ENCODE measurements at regions not wholly inside any gene's neighbourhood (a gene's known extent, or its start where the extent isn't known, plus 50 kb on each side); places are given as distances from the start of the nearest gene placed in this dataset.

- TF ChIP-seq CREB5 (CRISPR knock-in tag; IDR thresholded peaks at IDR 0.05; ENCODE audit: low read depth), result no peak
- TF ChIP-seq CSDC2 (CRISPR knock-in tag; IDR thresholded peaks at IDR 0.05), result no peak
- TF ChIP-seq ZNF8 (CRISPR knock-in tag; IDR thresholded peaks at IDR 0.05), result no peak
- TF ChIP-seq ESRRG (CRISPR knock-in tag; IDR thresholded peaks at IDR 0.05), result no peak
- no peak for TF ChIP-seq ZFP30 (CRISPR knock-in tag; IDR thresholded peaks at IDR 0.05)
- no peak for TF ChIP-seq ZFP3 (CRISPR knock-in tag; IDR thresholded peaks at IDR 0.05)
- TF ChIP-seq TCF4 (CRISPR knock-in tag; IDR thresholded peaks at IDR 0.05; ENCODE audit: borderline replicate concordance), result no peak
- no peak for TF ChIP-seq BACH2 (CRISPR knock-in tag; IDR thresholded peaks at IDR 0.05; ENCODE audit: borderline replicate concordance)
- no peak for TF ChIP-seq ZNF565 (CRISPR knock-in tag; conservative IDR thresholded peaks at IDR 0.05; ENCODE audit: low read depth)
- no peak for TF ChIP-seq PATZ1 (CRISPR knock-in tag; IDR thresholded peaks at IDR 0.05; ENCODE audit: borderline replicate concordance)
- TF ChIP-seq TSHZ2 (CRISPR knock-in tag; IDR thresholded peaks at IDR 0.05), result no peak
- TF ChIP-seq, protein P1, sequence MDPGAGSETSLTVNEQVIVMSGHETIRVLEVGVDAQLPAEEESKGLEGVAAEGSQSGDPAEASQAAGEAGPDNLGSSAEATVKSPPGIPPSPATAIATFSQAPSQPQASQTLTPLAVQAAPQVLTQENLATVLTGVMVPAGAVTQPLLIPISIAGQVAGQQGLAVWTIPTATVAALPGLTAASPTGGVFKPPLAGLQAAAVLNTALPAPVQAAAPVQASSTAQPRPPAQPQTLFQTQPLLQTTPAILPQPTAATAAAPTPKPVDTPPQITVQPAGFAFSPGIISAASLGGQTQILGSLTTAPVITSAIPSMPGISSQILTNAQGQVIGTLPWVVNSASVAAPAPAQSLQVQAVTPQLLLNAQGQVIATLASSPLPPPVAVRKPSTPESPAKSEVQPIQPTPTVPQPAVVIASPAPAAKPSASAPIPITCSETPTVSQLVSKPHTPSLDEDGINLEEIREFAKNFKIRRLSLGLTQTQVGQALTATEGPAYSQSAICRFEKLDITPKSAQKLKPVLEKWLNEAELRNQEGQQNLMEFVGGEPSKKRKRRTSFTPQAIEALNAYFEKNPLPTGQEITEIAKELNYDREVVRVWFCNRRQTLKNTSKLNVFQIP (CRISPR knock-in tag; IDR thresholded peaks at IDR 0.05; ENCODE audit: borderline replicate concordance, low read depth), result no peak
- no peak for TF ChIP-seq ZC3H10 (CRISPR knock-in tag; IDR thresholded peaks at IDR 0.05)
- no peak for TF ChIP-seq RARB (CRISPR knock-in tag; IDR thresholded peaks at IDR 0.05)
- no peak for TF ChIP-seq OSR1 (CRISPR knock-in tag; IDR thresholded peaks at IDR 0.05)
- no peak for TF ChIP-seq ZNF70 (CRISPR knock-in tag; IDR thresholded peaks at IDR 0.05)
- TF ChIP-seq PPARA (CRISPR knock-in tag; IDR thresholded peaks at IDR 0.05; ENCODE audit: borderline replicate concordance), result no peak
- TF ChIP-seq SNAI2 (CRISPR knock-in tag; IDR thresholded peaks at IDR 0.05), result no peak
- ATAC-seq, result no peak
Measured at GRCh38 chr4:8735236-8736089, 136.2 kb downstream of the HMX1 start.

GRCh38 chr4:8732681-8733243 lies 138.9 kb downstream of the HMX1 start:
- no peak for TF ChIP-seq TSHZ2 (CRISPR knock-in tag; IDR thresholded peaks at IDR 0.05)
- no peak for TF ChIP-seq TCF4 (CRISPR knock-in tag; IDR thresholded peaks at IDR 0.05; ENCODE audit: borderline replicate concordance)
- TF ChIP-seq SNAI2 (CRISPR knock-in tag; IDR thresholded peaks at IDR 0.05), result no peak
- TF ChIP-seq PATZ1 (CRISPR knock-in tag; IDR thresholded peaks at IDR 0.05; ENCODE audit: borderline replicate concordance), result no peak
- ATAC-seq, result no peak
